GOT3 (cell line): ENCODE measurements at regions not wholly inside any gene's neighbourhood (a gene's known extent, or its start where the extent isn't known, plus 50 kb on each side); places are given as distances from the start of the nearest gene placed in this dataset.
A peak's percentile ranks its signal among the peaks of the same experiment; 100 is the strongest.
"Not testable (repeated sequence)": the region's sequence is repeated elsewhere in the genome, so short reads cannot be mapped to it uniquely, and the experiment has no call there.

Experiments used
- DNase-seq: peaks from one replicate; lab custom pipeline; 2025; ENCODE audit warnings: mixed read lengths; lab: John Stamatoyannopoulos, UW

GRCh38 chr13:44748439-44748838, 172.3 kb upstream of the TSC22D1 start:
- DNase-seq: no peak

DNA sequence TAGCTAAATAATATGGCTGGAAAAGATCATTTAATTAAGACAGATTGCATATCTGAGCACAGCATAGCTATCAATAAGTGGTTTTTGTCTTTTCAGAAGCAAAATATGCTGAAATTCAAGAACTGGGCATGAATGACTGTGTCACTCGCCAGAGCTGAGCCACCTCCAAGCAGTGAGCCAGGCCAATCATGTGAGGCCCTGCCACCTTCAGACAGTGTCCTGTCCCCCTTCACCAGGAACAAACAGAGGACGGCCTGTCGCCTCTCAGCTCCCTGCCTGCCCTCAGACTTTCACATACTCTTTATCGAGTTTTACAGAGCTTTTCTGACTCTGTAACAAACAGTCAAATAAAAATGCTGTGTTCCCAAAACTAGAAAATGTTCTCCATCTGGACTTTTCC, 171.0 kb upstream of the TSC22D1 start:
- DNase-seq: no peak

- DNase-seq: no peak
These were observed 170.6 kb upstream of the TSC22D1 start for GRCh38 chr13:44746690-44747089.

- no peak for DNase-seq
These were observed 168.9 kb upstream of the TSC22D1 start for GRCh38 chr13:44744880-44745633.

GRCh38 chr13:44739539-44739938, 163.4 kb upstream of the TSC22D1 start:
- no peak for DNase-seq

GRCh38 chr13:44739120-44739519, 163.0 kb upstream of the TSC22D1 start:
- DNase-seq: no peak

DNA sequence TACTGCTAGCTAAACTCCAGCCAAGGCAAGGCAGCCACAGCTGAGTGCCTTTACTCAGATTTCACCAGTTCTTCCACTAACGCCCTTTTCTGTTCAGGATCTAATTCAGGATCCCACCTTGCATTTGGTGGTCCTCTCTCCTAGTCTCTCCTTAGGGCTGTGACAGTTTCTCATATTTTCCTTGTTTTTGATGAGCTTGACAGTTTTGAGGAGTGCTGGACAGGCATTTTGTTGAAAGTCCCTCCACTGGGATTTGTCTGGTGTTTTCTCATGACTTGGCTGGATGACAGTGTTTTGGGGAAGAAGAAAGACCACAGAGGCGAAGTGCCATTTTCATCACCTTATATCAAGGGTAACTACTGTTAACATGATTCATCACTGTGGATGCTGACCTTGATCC, 162.3 kb upstream of the TSC22D1 start:
- no peak for DNase-seq

DNA sequence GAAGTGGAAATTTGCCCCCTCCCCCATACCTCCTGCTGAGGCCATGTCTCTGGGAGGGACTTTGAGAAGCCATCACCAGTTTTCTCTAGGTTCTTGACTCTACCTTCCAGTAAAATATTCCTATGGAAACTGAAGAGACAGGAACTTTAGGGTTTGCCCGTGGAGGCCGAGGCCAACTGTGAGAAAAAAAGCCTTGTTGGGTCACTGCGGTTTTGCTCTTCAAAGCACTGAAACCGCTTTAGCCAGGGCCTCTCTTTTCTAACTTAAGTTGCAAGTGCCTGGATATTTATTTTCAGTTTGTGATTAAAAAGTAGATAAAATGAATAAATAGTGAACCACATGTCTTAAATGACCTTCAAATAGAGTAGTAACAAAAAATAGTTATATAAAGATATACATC, 159.7 kb upstream of the TSC22D1 start:
- DNase-seq: no peak

GRCh38 chr13:44734201-44734707, 158.1 kb upstream of the TSC22D1 start:
- peak; percentile 7 for DNase-seq

- DNase-seq: no peak
These were observed 156.5 kb upstream of the TSC22D1 start for GRCh38 chr13:44732503-44733098.

- no peak for DNase-seq
These were observed 154.7 kb upstream of the TSC22D1 start for GRCh38 chr13:44730851-44731250.

DNA sequence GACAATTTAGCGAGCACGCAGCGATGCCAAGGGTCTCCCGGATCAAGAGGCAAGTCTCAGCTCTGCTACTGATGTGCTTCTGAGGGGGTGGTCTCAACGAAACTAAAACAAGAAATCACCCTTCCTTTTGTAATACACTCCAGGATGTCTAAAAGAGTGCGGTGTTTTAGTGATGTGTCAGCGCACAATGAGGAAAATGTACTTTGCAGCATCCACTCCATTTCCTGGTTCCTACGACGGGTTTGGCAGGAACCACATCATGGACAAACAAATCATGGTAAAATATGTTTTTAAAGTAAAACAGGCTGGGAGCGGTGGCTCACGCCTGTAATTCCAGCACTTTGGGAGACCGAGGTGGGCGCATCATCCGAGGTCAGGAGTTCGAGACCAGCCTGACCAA, 154.0 kb upstream of the TSC22D1 start:
- DNase-seq: no peak

GRCh38 chr13:44727591-44727990, 151.5 kb upstream of the TSC22D1 start:
- not testable (repeated sequence) for DNase-seq

GRCh38 chr13:44726778-44727177, 150.6 kb upstream of the TSC22D1 start:
- DNase-seq: no peak

DNA sequence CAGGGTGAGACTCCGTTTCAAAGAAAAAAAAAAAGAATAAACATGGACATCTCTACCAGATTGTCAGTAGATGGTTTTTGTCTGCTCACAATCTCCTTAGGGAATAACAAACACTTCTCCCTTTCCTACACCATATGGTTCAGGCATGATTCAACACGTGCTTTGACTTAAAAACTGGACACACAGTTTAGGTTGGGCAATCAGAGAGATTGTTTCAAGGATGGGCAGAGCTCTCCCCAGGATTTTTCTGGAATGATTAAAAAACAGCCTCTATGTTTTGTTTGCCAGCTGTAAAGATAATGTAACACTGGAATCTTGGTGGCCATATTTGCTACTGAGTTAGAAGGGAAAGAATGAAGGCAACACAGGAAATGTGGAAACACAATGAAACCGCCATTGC, 150.1 kb upstream of the TSC22D1 start:
- DNase-seq: no peak

DNA sequence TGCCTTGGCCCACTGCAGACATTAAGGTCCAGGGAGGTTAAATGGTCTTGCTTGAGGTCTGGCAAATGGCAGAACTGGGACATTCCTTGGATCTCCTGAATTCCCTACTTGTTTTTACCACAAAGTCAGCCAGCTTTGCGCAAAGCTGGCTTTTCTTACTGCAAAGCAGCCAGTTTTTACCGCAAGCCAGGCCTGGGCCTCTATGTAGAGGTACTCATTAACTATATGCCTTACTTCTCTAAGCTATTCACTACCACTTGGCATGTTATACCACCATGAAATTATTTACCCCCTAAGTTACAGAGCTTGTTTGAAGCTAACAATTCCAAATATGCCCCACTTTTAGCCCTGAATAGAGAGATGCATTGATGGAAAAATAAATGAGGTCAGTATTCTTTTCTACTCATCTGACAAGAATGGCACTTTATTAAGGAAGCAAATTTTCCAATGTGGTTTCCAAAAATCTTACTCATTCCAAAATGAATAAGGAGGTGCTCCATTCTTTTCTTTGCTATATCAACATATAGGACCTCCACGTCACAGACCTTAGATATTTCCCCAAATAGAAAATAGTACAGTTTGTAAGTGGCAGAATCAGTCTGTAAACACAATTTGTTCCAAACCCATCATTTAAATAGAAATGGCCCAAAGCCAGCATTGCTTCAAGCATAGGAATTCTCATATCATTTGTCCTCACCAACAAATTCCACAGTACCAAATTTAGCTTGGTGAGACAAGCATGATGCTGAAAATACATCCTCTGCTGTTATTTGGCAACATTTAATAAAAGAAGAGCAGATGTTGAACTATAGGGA, 143.9 kb upstream of the TSC22D1 start:
- DNase-seq: no peak

DNA sequence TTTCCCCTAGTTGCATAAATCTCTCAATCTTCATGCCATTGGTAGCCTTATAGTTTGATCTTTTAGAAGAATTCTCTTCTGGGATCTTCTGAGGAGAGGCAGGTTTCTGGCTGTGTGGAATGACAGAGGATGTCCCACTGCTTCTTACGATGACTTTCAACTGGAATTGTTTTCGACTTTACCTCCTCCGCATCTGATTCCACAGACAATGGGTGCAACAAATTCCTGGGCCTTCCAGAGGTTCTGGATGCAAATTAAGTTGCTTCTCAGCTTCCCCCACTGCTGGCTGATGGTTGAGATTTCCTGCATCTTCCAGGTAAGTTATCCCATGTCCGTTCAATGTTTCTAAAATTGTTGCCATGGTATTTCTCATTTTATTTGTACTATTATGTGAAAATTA, 142.3 kb upstream of the TSC22D1 start:
- DNase-seq: no peak

- no peak for DNase-seq
These were observed 139.4 kb upstream of the TSC22D1 start for GRCh38 chr13:44715287-44716230.

DNA sequence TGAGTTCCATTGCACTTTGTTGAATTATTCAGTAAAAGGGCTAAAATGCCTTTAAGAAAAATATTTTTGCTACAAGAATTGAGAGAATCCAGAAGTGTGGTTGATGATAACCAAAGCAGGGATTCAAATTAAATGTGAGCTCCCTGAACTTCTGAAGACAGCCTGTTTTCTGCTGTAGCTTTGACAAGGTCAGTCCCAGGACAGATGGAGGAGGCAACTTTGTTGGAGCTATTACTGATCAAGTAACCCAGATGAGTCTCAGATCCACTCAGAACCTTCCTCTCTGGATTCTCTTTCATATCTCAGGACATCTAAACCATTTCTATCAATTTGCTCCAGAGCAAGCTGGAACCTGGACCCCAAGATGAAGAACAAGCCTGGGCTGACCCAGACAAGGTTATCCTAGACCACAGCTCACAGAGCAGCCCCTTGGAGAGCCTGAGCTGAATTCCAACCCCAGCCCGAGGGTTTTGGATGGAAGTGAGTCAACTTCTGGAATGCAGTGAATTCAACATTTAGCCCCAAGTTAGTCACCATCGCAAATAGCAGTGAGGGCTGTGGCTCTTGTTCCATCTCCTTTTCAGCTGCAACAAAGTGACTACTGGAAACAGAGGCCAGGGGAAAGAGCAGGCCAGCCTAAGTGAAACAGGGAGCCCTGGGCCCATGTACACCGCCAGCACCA, 137.8 kb upstream of the TSC22D1 start:
- peak; percentile 20 for DNase-seq

- no peak for DNase-seq
These were observed 135.6 kb upstream of the TSC22D1 start for GRCh38 chr13:44711706-44712105.

- DNase-seq: no peak
These were observed 134.4 kb upstream of the TSC22D1 start for GRCh38 chr13:44710576-44710975.
